Omental fat pad (tissue), 3 donors: ENCODE measurements at regions not wholly inside any gene's neighbourhood (a gene's known extent, or its start where the extent isn't known, plus 50 kb on each side); places are given as distances from the start of the nearest gene placed in this dataset.

ENCODE experiments used
- ATAC-seq: fragments of 150-250 bp; one replicate; pipeline ENCODE4 v1.9.1; 2016; ENCODE audit warnings: mild to moderate bottlenecking, moderate library complexity; ENCODE audit not compliant: low FRiP score
- DNase-seq: peaks from one replicate; pipeline ENCODE4 v3.0.0-alpha.2; 2019; ENCODE audit warnings: low spot score
- CTCF ChIP-seq, 3 donors: fragments of 450-650 bp; IDR thresholded peaks; one replicate each; pipeline ENCODE4 v1.5.1; 2016 to 2017; ENCODE audit warnings: antibody characterized with exemption in 3 of 3, mild to moderate bottlenecking in 3 of 3, moderate library complexity in 2 of 3

- no peak for ATAC-seq
- no peak for DNase-seq
- no peak for TF ChIP-seq CTCF (IDR thresholded peaks at IDR 0.05)
Measured at GRCh38 chr4:179582164-179582905, 2140.1 kb upstream of the AGA start.

- ATAC-seq (no peak), DNase-seq (no peak)
- no peak for TF ChIP-seq CTCF (IDR thresholded peaks at IDR 0.05)
Measured at GRCh38 chr4:179583221-179583620, 2141.0 kb upstream of the AGA start.

GRCh38 chr4:179584101-179584500 is 2141.9 kb upstream of the AGA start:
- no peak for ATAC-seq
- DNase-seq, result no peak
- TF ChIP-seq CTCF (IDR thresholded peaks at IDR 0.05), result no peak

- DNase-seq (no peak), ATAC-seq (no peak)
- TF ChIP-seq CTCF (IDR thresholded peaks at IDR 0.05), result no peak
Measured at GRCh38 chr4:179585761-179586160, 2143.5 kb upstream of the AGA start.

GRCh38 chr4:179586460-179586859 is 2144.2 kb upstream of the AGA start:
- no peak for ATAC-seq
- DNase-seq, result no peak

GRCh38 chr4:179595671-179596410 is 2153.6 kb upstream of the AGA start:
- ATAC-seq (no peak), DNase-seq (no peak)
- no peak for TF ChIP-seq CTCF (IDR thresholded peaks at IDR 0.05)

More at GRCh38 chr4:179586460-179586859, 2144.2 kb upstream of the AGA start:
- TF ChIP-seq CTCF (IDR thresholded peaks at IDR 0.05), result no peak

- ATAC-seq (no peak), DNase-seq (no peak)
- no peak for TF ChIP-seq CTCF (IDR thresholded peaks at IDR 0.05)
Measured at GRCh38 chr4:179596621-179597020, 2154.4 kb upstream of the AGA start.
